Activated CD4-positive, alpha-beta T cell treated with anti-CD3 and anti-CD28 coated beads, Interleukin-2, amount 50 U/mL, for 16 hours (primary cell): ENCODE measurements at regions not wholly inside any gene's neighbourhood (a gene's known extent, or its start where the extent isn't known, plus 50 kb on each side); places are given as distances from the start of the nearest gene placed in this dataset.

Experiments
- DNase-seq: peaks from one replicate; pipeline ENCODE4 v3.0.0-alpha.2; 2020

- DNase-seq, result no peak
These were observed 518.0 kb upstream of the HS6ST1 start for GRCh38 chr2:128836559-128837100.

GRCh38 chr2:128838244-128838643 lies 519.6 kb upstream of the HS6ST1 start:
- no peak for DNase-seq

GRCh38 chr2:128841803-128842202 lies 523.1 kb upstream of the HS6ST1 start:
- DNase-seq, result no peak

GRCh38 chr2:128867311-128867710 lies 548.6 kb upstream of the HS6ST1 start:
- DNase-seq, result no peak

- no peak for DNase-seq
These were observed 549.4 kb upstream of the HS6ST1 start for GRCh38 chr2:128867936-128868636.

- no peak for DNase-seq
These were observed 550.3 kb upstream of the HS6ST1 start for GRCh38 chr2:128868686-128869551.

- DNase-seq, result no peak
These were observed 555.9 kb upstream of the HS6ST1 start for GRCh38 chr2:128874608-128875007.

GRCh38 chr2:128876986-128877983 lies 558.6 kb upstream of the HS6ST1 start:
- no peak for DNase-seq

GRCh38 chr2:128879161-128879560 lies 560.5 kb upstream of the HS6ST1 start:
- no peak for DNase-seq

GRCh38 chr2:128894896-128895295 lies 576.2 kb upstream of the HS6ST1 start:
- DNase-seq, result no peak

GRCh38 chr2:128901572-128902391 lies 583.1 kb upstream of the HS6ST1 start:
- no peak for DNase-seq

- no peak for DNase-seq
These were observed 585.0 kb upstream of the HS6ST1 start for GRCh38 chr2:128903637-128904036.

GRCh38 chr2:128911276-128911675 lies 592.6 kb upstream of the HS6ST1 start:
- DNase-seq, result no peak

GRCh38 chr2:128914320-128914719 lies 595.7 kb upstream of the HS6ST1 start:
- no peak for DNase-seq

GRCh38 chr2:128921751-128922150 lies 603.1 kb upstream of the HS6ST1 start:
- DNase-seq, result no peak

- no peak for DNase-seq
These were observed 603.5 kb upstream of the HS6ST1 start for GRCh38 chr2:128922154-128922553.

- no peak for DNase-seq
These were observed 607.0 kb upstream of the HS6ST1 start for GRCh38 chr2:128925631-128926030.

- no peak for DNase-seq
These were observed 611.4 kb upstream of the HS6ST1 start for GRCh38 chr2:128930101-128930500.

- DNase-seq, result no peak
These were observed 621.7 kb upstream of the HS6ST1 start for GRCh38 chr2:128940378-128940777.

- DNase-seq, result no peak
These were observed 623.1 kb upstream of the HS6ST1 start for GRCh38 chr2:128941751-128942150.

GRCh38 chr2:128949360-128949759 lies 630.7 kb upstream of the HS6ST1 start:
- no peak for DNase-seq

GRCh38 chr2:128950758-128951157 lies 632.1 kb upstream of the HS6ST1 start:
- DNase-seq, result no peak
